HepG2 (cell line): ENCODE measurements at regions not wholly inside any gene's neighbourhood (a gene's known extent, or its start where the extent isn't known, plus 50 kb on each side); places are given as distances from the start of the nearest gene placed in this dataset.
"Not testable (repeated sequence)": the region's sequence is repeated elsewhere in the genome, so short reads cannot be mapped to it uniquely, and the experiment has no call there.

Experiments
- ELF3 ChIP-seq: IDR thresholded peaks from 2 replicates; pipeline ENCODE4 v1.6.1; 2016; ENCODE audit warnings: missing genetic modification reagents, missing compliant biosample characterization
- MYC ChIP-seq: sonication (generic); formaldehyde crosslinking; IDR thresholded peaks from 2 replicates; pipeline ENCODE4 v1.9.0; 2021; ENCODE audit warnings: missing genetic modification reagents, borderline replicate concordance
- NKX3-1 ChIP-seq: sonication (generic); formaldehyde crosslinking; IDR thresholded peaks from 2 replicates; pipeline ENCODE4 v1.5.0; 2020; ENCODE audit warnings: missing genetic modification reagents
- NR2F2 ChIP-seq: IDR thresholded peaks from 2 replicates; pipeline ENCODE4 v1.6.1; 2012; ENCODE audit warnings: low read depth, inconsistent platforms, borderline replicate concordance
- RXRB ChIP-seq: IDR thresholded peaks from 2 replicates; pipeline ENCODE4 v1.6.1; 2016; ENCODE audit warnings: borderline replicate concordance, missing genetic modification reagents, missing compliant biosample characterization
- STAG1 ChIP-seq: sonication (generic); formaldehyde crosslinking; IDR thresholded peaks from 2 replicates; pipeline ENCODE4 v1.4.0; 2020; ENCODE audit warnings: missing genetic modification reagents
- TF ChIP-seq, protein P1 (sequence below), 2 experiments: fragments of 450-650 bp in 1 of 2; sonication (generic) in 1 of 2; formaldehyde crosslinking in 1 of 2; IDR thresholded peaks; 2 replicates each; pipeline versions ENCODE4 v1.6.1 to v1.8.0; 2016 to 2022; ENCODE audit warnings: antibody characterized with exemption in 1 of 2, mild to moderate bottlenecking in 1 of 2, missing genetic modification reagents in 1 of 2
- TF ChIP-seq, protein P2 (sequence below), 2 experiments: sonication (generic) in 1 of 2; formaldehyde crosslinking in 1 of 2; IDR thresholded peaks; 2 replicates each; pipeline versions ENCODE4 v1.4.0 to v1.6.1; 2016 to 2020; ENCODE audit warnings: borderline replicate concordance in 1 of 2, low read depth in 1 of 2, mild to moderate bottlenecking in 1 of 2, missing genetic modification reagents in 1 of 2
- TF ChIP-seq, protein P3 (sequence below): sonication (generic); formaldehyde crosslinking; IDR thresholded peaks from 2 replicates; pipeline ENCODE4 v1.4.0; 2020; ENCODE audit warnings: mild to moderate bottlenecking, missing genetic modification reagents, borderline replicate concordance
- TF ChIP-seq, protein P4 (sequence below): IDR thresholded peaks from 2 replicates; pipeline ENCODE4 v1.6.1; 2012; ENCODE audit warnings: low read depth, low read length, improper control_type of control experiment

DNA sequence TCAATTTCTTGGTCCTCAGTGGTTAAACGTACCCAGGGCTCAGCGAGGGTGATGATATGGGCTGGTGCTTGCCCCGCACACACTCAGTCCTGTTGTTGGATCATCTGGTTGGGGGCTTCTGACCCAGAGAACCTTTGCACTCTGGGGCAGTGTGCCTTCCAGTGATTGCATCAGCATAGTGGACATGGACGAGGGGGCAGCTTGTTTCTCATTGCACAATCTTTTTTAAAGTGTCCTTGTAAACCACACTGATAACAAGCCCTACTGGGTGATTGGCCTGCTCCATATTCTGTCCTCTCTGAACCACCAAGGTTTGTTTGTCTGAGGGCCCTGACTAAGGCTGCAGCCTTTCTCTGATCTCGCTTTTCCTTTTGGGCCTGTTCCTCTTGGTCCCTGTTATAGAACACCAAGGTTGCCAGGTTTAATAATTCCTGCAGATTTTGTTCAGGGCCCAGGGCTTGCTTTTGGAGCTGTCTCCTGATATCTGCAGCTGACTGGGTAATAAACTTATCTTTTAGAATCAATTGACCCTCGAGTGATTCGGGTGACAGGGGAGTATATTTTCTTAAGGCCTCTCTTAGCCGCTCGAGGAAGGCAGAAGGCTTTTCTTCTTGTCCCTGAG lies 101.6 kb downstream of the SH3GLB1 start (continued):
- TF ChIP-seq, protein P1, sequence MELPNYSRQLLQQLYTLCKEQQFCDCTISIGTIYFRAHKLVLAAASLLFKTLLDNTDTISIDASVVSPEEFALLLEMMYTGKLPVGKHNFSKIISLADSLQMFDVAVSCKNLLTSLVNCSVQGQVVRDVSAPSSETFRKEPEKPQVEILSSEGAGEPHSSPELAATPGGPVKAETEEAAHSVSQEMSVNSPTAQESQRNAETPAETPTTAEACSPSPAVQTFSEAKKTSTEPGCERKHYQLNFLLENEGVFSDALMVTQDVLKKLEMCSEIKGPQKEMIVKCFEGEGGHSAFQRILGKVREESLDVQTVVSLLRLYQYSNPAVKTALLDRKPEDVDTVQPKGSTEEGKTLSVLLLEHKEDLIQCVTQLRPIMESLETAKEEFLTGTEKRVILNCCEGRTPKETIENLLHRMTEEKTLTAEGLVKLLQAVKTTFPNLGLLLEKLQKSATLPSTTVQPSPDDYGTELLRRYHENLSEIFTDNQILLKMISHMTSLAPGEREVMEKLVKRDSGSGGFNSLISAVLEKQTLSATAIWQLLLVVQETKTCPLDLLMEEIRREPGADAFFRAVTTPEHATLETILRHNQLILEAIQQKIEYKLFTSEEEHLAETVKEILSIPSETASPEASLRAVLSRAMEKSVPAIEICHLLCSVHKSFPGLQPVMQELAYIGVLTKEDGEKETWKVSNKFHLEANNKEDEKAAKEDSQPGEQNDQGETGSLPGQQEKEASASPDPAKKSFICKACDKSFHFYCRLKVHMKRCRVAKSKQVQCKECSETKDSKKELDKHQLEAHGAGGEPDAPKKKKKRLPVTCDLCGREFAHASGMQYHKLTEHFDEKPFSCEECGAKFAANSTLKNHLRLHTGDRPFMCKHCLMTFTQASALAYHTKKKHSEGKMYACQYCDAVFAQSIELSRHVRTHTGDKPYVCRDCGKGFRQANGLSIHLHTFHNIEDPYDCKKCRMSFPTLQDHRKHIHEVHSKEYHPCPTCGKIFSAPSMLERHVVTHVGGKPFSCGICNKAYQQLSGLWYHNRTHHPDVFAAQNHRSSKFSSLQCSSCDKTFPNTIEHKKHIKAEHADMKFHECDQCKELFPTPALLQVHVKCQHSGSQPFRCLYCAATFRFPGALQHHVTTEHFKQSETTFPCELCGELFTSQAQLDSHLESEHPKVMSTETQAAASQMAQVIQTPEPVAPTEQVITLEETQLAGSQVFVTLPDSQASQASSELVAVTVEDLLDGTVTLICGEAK (IDR thresholded peaks at IDR 0.05), result not testable (repeated sequence)
- TF ChIP-seq, protein P1 (CRISPR knock-in tag; IDR thresholded peaks at IDR 0.05), result peak; percentile 52; the same call in 1 of the 2 replicates
- TF ChIP-seq RXRB (CRISPR knock-in tag), result peak; percentile 93
- TF ChIP-seq NKX3-1, result peak; percentile 68; the same call in 1 of the 2 replicates
- TF ChIP-seq STAG1 (CRISPR knock-in tag), result 0 out of 2 replicates have a peak, but pooled peaks have one; percentile 16
- TF ChIP-seq NR2F2, result peak; percentile 73; the same call in 1 of the 2 replicates
- TF ChIP-seq, protein P2, sequence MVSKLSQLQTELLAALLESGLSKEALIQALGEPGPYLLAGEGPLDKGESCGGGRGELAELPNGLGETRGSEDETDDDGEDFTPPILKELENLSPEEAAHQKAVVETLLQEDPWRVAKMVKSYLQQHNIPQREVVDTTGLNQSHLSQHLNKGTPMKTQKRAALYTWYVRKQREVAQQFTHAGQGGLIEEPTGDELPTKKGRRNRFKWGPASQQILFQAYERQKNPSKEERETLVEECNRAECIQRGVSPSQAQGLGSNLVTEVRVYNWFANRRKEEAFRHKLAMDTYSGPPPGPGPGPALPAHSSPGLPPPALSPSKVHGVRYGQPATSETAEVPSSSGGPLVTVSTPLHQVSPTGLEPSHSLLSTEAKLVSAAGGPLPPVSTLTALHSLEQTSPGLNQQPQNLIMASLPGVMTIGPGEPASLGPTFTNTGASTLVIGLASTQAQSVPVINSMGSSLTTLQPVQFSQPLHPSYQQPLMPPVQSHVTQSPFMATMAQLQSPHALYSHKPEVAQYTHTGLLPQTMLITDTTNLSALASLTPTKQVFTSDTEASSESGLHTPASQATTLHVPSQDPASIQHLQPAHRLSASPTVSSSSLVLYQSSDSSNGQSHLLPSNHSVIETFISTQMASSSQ (IDR thresholded peaks at IDR 0.05; ENCODE audit: low read depth), result peak; percentile 33; the same call in 1 of the 2 replicates
- TF ChIP-seq, protein P2 (CRISPR knock-in tag; IDR thresholded peaks at IDR 0.05; ENCODE audit: borderline replicate concordance), result peak; percentile 87; the same call in 1 of the 2 replicates
- peak; percentile 72; the same call in 1 of the 2 replicates for TF ChIP-seq ELF3
- TF ChIP-seq, protein P3, sequence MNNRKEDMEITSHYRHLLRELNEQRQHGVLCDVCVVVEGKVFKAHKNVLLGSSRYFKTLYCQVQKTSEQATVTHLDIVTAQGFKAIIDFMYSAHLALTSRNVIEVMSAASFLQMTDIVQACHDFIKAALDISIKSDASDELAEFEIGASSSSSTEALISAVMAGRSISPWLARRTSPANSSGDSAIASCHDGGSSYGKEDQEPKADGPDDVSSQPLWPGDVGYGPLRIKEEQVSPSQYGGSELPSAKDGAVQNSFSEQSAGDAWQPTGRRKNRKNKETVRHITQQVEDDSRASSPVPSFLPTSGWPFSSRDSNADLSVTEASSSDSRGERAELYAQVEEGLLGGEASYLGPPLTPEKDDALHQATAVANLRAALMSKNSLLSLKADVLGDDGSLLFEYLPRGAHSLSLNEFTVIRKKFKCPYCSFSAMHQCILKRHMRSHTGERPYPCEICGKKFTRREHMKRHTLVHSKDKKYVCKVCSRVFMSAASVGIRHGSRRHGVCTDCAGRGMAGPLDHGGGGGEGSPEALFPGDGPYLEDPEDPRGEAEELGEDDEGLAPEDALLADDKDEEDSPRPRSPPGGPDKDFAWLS, result peak; percentile 94
- TF ChIP-seq MYC (CRISPR knock-in tag), result peak; percentile 71; the same call in 1 of the 2 replicates
- TF ChIP-seq, protein P4, sequence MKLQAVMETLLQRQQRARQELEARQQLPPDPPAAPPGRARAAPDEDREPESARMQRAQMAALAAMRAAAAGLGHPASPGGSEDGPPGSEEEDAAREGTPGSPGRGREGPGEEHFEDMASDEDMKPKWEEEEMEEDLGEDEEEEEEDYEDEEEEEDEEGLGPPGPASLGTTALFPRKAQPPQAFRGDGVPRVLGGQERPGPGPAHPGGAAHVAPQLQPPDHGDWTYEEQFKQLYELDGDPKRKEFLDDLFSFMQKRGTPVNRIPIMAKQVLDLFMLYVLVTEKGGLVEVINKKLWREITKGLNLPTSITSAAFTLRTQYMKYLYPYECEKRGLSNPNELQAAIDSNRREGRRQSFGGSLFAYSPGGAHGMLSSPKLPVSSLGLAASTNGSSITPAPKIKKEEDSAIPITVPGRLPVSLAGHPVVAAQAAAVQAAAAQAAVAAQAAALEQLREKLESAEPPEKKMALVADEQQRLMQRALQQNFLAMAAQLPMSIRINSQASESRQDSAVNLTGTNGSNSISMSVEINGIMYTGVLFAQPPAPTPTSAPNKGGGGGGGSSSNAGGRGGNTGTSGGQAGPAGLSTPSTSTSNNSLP, result peak; percentile 31; the same call in 1 of the 2 replicates
